ENCODE measurements at regions not wholly inside any gene's neighbourhood (a gene's known extent, or its start where the extent isn't known, plus 50 kb on each side); places are given as distances from the start of the nearest gene placed in this dataset.

GRCh38 chr5:58069016-58069705 lies 390.7 kb downstream of the PLK2 start:
- POLR2A ChIA-PET: no interaction called here
- no peaks in the 10 kb centered on the region for H3K4me1 Mint-ChIP-seq

GRCh38 chr5:58066557-58066956 lies 393.3 kb downstream of the PLK2 start:
- Mint-ChIP-seq H3K36me3 (no peaks in the 10 kb centered on the region), H3K9me3 (peaks cover 0 to 2% (median 2%) of the 10 kb centered on the region in 5 donors), H3K27ac (no peak overlapping the region), H3K4me3 (no peak overlapping the region), H3K27me3 (no peaks in the 10 kb centered on the region), H3K4me1 (no peaks in the 10 kb centered on the region)
- Histone ChIP-seq H3K4me3 (ENCODE audit: low read length) (no peak overlapping the region), H3K36me3 (ENCODE audit: insufficient read depth, low read length) (no peaks in the 10 kb centered on the region), H3K27me3 (ENCODE audit: insufficient read depth, low read length, poor library complexity, severe bottlenecking) (no peaks in the 10 kb centered on the region), H3K9me3 (ENCODE audit: low read length) (no peaks in the 10 kb centered on the region), H3K4me1 (ENCODE audit: insufficient read depth, low read length) (no peaks in the 10 kb centered on the region), H3K27ac (ENCODE audit: low read depth, low read length) (no peak overlapping the region)
- no peak for DNase-seq
- ChIA-PET POLR2A (no interaction called here), CTCF (no interaction called here)

More at GRCh38 chr5:58069016-58069705, 390.7 kb downstream of the PLK2 start:
- H3K27me3 Mint-ChIP-seq: no peaks in the 10 kb centered on the region
- Histone ChIP-seq H3K27me3 (ENCODE audit: insufficient read depth, low read length, poor library complexity, severe bottlenecking) (no peaks in the 10 kb centered on the region), H3K4me3 (ENCODE audit: low read length) (no peak overlapping the region), H3K4me1 (ENCODE audit: insufficient read depth, low read length) (no peaks in the 10 kb centered on the region), H3K36me3 (ENCODE audit: insufficient read depth, low read length) (no peaks in the 10 kb centered on the region), H3K9me3 (ENCODE audit: low read length) (no peaks in the 10 kb centered on the region), H3K27ac (ENCODE audit: low read depth, low read length) (no peak overlapping the region)
- no peaks in the 10 kb centered on the region for H3K36me3 Mint-ChIP-seq
- no peak overlapping the region for H3K27ac Mint-ChIP-seq
- no peak for DNase-seq
- H3K4me3 Mint-ChIP-seq: no peak overlapping the region
- CTCF ChIA-PET: no interaction called here
- H3K9me3 Mint-ChIP-seq: peaks cover 0 to 2% (median 0%) of the 10 kb centered on the region in 5 donors

DNA sequence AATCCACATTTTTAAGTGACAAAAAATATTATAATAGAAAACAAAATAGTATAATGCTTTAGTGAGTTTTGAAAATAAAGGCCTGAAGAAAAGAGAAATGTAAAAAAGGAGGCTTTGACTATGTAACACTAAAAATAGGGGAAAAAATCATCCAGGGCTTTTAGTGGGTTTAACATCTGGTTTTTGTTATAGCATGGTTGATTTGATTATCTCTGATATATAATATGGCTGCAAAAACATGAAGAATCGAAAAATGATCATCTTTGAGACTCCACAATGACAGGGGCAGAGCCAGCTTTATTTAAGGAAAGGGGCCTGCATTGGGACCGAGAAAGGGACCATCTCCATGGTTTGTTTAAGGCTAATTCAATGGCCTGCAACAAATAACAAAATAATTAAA lies 393.8 kb downstream of the PLK2 start:
- Histone ChIP-seq H3K27ac (ENCODE audit: low read depth, low read length) (no peak overlapping the region), H3K4me3 (ENCODE audit: low read length) (no peak overlapping the region), H3K4me1 (ENCODE audit: insufficient read depth, low read length) (no peaks in the 10 kb centered on the region), H3K36me3 (ENCODE audit: insufficient read depth, low read length) (no peaks in the 10 kb centered on the region), H3K9me3 (ENCODE audit: low read length) (no peaks in the 10 kb centered on the region), H3K27me3 (ENCODE audit: insufficient read depth, low read length, poor library complexity, severe bottlenecking) (no peaks in the 10 kb centered on the region)
- no peak for DNase-seq
- Mint-ChIP-seq H3K27ac (no peak overlapping the region), H3K4me3 (no peak overlapping the region), H3K27me3 (no peaks in the 10 kb centered on the region), H3K9me3 (peaks cover 0 to 2% (median 2%) of the 10 kb centered on the region in 5 donors), H3K4me1 (no peaks in the 10 kb centered on the region), H3K36me3 (no peaks in the 10 kb centered on the region)
- ChIA-PET CTCF (no interaction called here), POLR2A (no interaction called here)

DNA sequence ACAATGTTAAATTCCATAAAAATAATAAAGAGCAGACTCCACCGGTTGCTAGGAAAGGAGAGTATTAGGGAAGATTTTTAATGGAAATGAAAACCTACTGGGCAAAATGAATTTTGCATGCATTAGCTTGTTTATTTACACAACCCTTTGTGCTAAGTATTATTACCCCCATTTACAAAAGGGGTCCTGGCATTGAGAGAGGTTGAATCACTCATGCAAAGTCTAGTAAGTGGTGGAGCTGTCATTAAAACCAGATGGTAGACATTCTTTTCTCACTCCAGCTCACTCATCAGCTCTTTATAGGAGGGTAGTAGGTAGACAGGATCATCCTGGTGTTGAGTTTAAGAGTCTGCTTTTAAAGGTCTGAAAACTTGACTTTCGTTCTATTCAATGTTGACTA lies 395.1 kb downstream of the PLK2 start:
- Histone ChIP-seq H3K36me3 (ENCODE audit: insufficient read depth, low read length) (no peaks in the 10 kb centered on the region), H3K27me3 (ENCODE audit: insufficient read depth, low read length, poor library complexity, severe bottlenecking) (no peaks in the 10 kb centered on the region), H3K27ac (ENCODE audit: low read depth, low read length) (no peak overlapping the region), H3K9me3 (ENCODE audit: low read length) (no peaks in the 10 kb centered on the region), H3K4me3 (ENCODE audit: low read length) (no peak overlapping the region), H3K4me1 (ENCODE audit: insufficient read depth, low read length) (no peaks in the 10 kb centered on the region)
- H3K27me3 Mint-ChIP-seq: no peaks in the 10 kb centered on the region
- ChIA-PET CTCF (no interaction called here), POLR2A (no interaction called here)
- no peak overlapping the region for H3K27ac Mint-ChIP-seq
- H3K4me3 Mint-ChIP-seq: no peak overlapping the region
- DNase-seq: no peak
- H3K4me1 Mint-ChIP-seq: no peaks in the 10 kb centered on the region
- no peaks in the 10 kb centered on the region for H3K36me3 Mint-ChIP-seq
- peaks cover 0 to 2% (median 2%) of the 10 kb centered on the region in 5 donors for H3K9me3 Mint-ChIP-seq

GRCh38 chr5:58060996-58061395 lies 398.9 kb downstream of the PLK2 start:
- H3K27me3 ChIP-seq (ENCODE audit: insufficient read depth, low read length, poor library complexity, severe bottlenecking): no peaks in the 10 kb centered on the region
- H3K4me1 Mint-ChIP-seq: no peaks in the 10 kb centered on the region
- POLR2A ChIA-PET: no interaction called here
- peaks cover 0 to 12% (median 3%) of the 10 kb centered on the region in 5 donors for H3K9me3 Mint-ChIP-seq
- CTCF ChIA-PET: no interaction called here
- no peak overlapping the region for H3K27ac Mint-ChIP-seq
- H3K4me1 ChIP-seq (ENCODE audit: insufficient read depth, low read length): no peaks in the 10 kb centered on the region
- H3K9me3 ChIP-seq (ENCODE audit: low read length): no peaks in the 10 kb centered on the region
- no peak for DNase-seq
- H3K36me3 Mint-ChIP-seq: no peaks in the 10 kb centered on the region
- no peak overlapping the region for H3K4me3 ChIP-seq (ENCODE audit: low read length)
- no peak overlapping the region for H3K4me3 Mint-ChIP-seq
- H3K27me3 Mint-ChIP-seq: no peaks in the 10 kb centered on the region
- H3K27ac ChIP-seq (ENCODE audit: low read depth, low read length): no peak overlapping the region
- no peaks in the 10 kb centered on the region for H3K36me3 ChIP-seq (ENCODE audit: insufficient read depth, low read length)

DNA sequence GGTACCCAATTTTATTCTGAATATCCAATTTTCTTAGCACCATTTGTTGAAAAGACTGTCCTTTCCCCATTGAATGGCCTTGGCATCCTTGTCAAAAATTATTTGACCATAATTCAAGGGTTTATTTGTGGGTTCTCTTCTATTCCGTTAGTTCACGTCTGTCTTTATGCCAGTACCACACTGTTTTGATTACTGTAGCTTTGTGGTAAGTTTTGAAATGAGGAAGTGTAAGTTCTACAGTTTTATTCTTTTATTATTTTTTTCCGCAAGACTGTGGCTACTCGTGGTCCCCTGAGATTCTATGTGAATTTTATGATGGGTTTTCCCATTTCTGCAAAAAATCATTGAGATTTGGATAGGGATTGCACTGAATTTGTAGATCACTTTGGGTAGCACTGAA lies 402.6 kb downstream of the PLK2 start:
- Histone ChIP-seq H3K9me3 (ENCODE audit: low read length) (no peaks in the 10 kb centered on the region), H3K4me1 (ENCODE audit: insufficient read depth, low read length) (no peaks in the 10 kb centered on the region), H3K4me3 (ENCODE audit: low read length) (no peak overlapping the region), H3K27ac (ENCODE audit: low read depth, low read length) (no peak overlapping the region), H3K27me3 (ENCODE audit: insufficient read depth, low read length, poor library complexity, severe bottlenecking) (no peaks in the 10 kb centered on the region), H3K36me3 (ENCODE audit: insufficient read depth, low read length) (no peaks in the 10 kb centered on the region)
- Mint-ChIP-seq H3K4me3 (no peak overlapping the region), H3K9me3 (peaks cover 0 to 12% (median 3%) of the 10 kb centered on the region in 5 donors), H3K36me3 (no peaks in the 10 kb centered on the region), H3K27ac (no peak overlapping the region), H3K4me1 (no peaks in the 10 kb centered on the region), H3K27me3 (no peaks in the 10 kb centered on the region)
- no peak for DNase-seq
- CTCF ChIA-PET: no interaction called here
- POLR2A ChIA-PET: no interaction called here

DNA sequence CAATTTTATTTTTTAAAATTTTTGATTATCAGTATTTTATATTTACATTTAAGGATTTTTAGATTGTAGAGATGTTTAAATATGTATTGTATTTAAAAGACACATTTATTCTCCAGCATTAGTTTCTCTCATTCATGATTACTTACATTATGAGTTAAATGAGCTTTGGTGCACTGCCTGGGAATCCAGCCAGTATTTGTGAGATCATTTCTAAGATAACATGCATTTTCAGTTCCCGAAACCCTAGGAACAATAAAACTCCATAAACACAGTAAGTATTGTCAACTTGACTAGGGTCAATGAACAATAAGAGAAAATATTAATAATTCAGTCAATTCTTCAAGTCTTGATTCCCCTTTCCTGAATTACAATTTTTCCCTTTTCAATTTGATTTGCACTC lies 403.3 kb downstream of the PLK2 start:
- no peaks in the 10 kb centered on the region for H3K4me1 ChIP-seq (ENCODE audit: insufficient read depth, low read length)
- Mint-ChIP-seq H3K4me1 (no peaks in the 10 kb centered on the region), H3K9me3 (peaks cover 0 to 12% (median 3%) of the 10 kb centered on the region in 5 donors), H3K36me3 (no peaks in the 10 kb centered on the region), H3K27ac (no peak overlapping the region), H3K4me3 (no peak overlapping the region), H3K27me3 (no peaks in the 10 kb centered on the region)
- no peaks in the 10 kb centered on the region for H3K9me3 ChIP-seq (ENCODE audit: low read length)
- CTCF ChIA-PET: no interaction called here
- no peak overlapping the region for H3K27ac ChIP-seq (ENCODE audit: low read depth, low read length)
- H3K36me3 ChIP-seq (ENCODE audit: insufficient read depth, low read length): no peaks in the 10 kb centered on the region
- H3K27me3 ChIP-seq (ENCODE audit: insufficient read depth, low read length, poor library complexity, severe bottlenecking): no peaks in the 10 kb centered on the region
- DNase-seq: no peak
- no peak overlapping the region for H3K4me3 ChIP-seq (ENCODE audit: low read length)
- POLR2A ChIA-PET: no interaction called here

- ChIA-PET POLR2A (no interaction called here), CTCF (no interaction called here)
- no peaks in the 10 kb centered on the region for H3K9me3 ChIP-seq (ENCODE audit: low read length)
- no peaks in the 10 kb centered on the region for H3K27me3 ChIP-seq (ENCODE audit: insufficient read depth, low read length, poor library complexity, severe bottlenecking)
- no peak overlapping the region for H3K27ac ChIP-seq (ENCODE audit: low read depth, low read length)
- no peaks in the 10 kb centered on the region for H3K36me3 ChIP-seq (ENCODE audit: insufficient read depth, low read length)
- H3K27ac Mint-ChIP-seq: no peak overlapping the region
- H3K4me3 Mint-ChIP-seq: no peak overlapping the region
- no peaks in the 10 kb centered on the region for H3K4me1 Mint-ChIP-seq
- peaks cover 0 to 12% (median 4%) of the 10 kb centered on the region in 5 donors for H3K9me3 Mint-ChIP-seq
- H3K36me3 Mint-ChIP-seq: no peaks in the 10 kb centered on the region
- no peak for DNase-seq
- H3K27me3 Mint-ChIP-seq: no peaks in the 10 kb centered on the region
- H3K4me3 ChIP-seq (ENCODE audit: low read length): no peak overlapping the region
- no peaks in the 10 kb centered on the region for H3K4me1 ChIP-seq (ENCODE audit: insufficient read depth, low read length)
Measured at GRCh38 chr5:58054018-58054417, 405.9 kb downstream of the PLK2 start.

- H3K9me3 ChIP-seq (ENCODE audit: low read length): no peaks in the 10 kb centered on the region
- ChIA-PET POLR2A (no interaction called here), CTCF (no interaction called here)
- Mint-ChIP-seq H3K27ac (no peak overlapping the region), H3K36me3 (no peaks in the 10 kb centered on the region), H3K9me3 (peaks cover 0 to 4% (median 0%) of the 10 kb centered on the region in 5 donors), H3K27me3 (no peaks in the 10 kb centered on the region), H3K4me3 (no peak overlapping the region), H3K4me1 (no peaks in the 10 kb centered on the region)
- no peaks in the 10 kb centered on the region for H3K36me3 ChIP-seq (ENCODE audit: insufficient read depth, low read length)
- H3K4me3 ChIP-seq (ENCODE audit: low read length): no peak overlapping the region
- H3K4me1 ChIP-seq (ENCODE audit: insufficient read depth, low read length): no peaks in the 10 kb centered on the region
- DNase-seq: no peak
- H3K27ac ChIP-seq (ENCODE audit: low read depth, low read length): no peak overlapping the region
- H3K27me3 ChIP-seq (ENCODE audit: insufficient read depth, low read length, poor library complexity, severe bottlenecking): no peaks in the 10 kb centered on the region
Measured at GRCh38 chr5:58048954-58049353, 410.9 kb downstream of the PLK2 start.

All from CD8-positive, alpha-beta memory T cell (primary cell).